HG03354 (cell line): ENCODE measurements at regions not wholly inside any gene's neighbourhood (a gene's known extent, or its start where the extent isn't known, plus 50 kb on each side); places are given as distances from the start of the nearest gene placed in this dataset.
"Not testable (repeated sequence)": the region's sequence is repeated elsewhere in the genome, so short reads cannot be mapped to it uniquely, and the experiment has no call there.

Source experiments
- ATAC-seq: cut with Tn5 transposase; IDR thresholded peaks from one replicate; pipeline ENCODE4 v1.9.1; 2021; ENCODE audit warnings: mild to moderate bottlenecking; ENCODE audit not compliant: unreplicated experiment, poor library complexity, severe bottlenecking

- no peak for ATAC-seq
These were observed 1614.0 kb upstream of the PCDH10 start for GRCh38 chr4:131534944-131535645.

- ATAC-seq = no peak
These were observed 1608.8 kb upstream of the PCDH10 start for GRCh38 chr4:131540256-131540655.

DNA sequence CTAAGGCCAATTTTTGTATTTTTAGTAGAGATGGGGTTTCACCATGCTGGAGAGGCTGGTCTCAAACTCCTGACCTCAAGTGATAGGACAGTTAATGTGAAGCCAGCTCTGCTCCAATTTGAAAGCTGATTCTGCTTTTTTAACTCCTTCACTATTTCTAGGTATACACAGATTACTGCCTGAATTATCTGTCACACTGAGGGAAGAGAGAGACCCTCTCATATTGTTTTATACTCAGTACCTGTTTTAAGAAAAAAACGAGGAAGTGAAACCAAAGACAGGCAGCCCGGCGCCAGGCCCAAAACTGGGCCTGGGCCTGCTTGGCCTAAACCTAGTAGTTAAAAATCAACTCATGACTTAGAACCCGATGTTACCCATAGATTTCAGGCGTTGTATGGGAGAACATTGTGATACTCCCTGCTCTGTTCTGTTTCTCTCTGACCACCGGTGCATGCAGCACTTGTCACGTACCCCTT is 1601.5 kb upstream of the PCDH10 start:
- peak; percentile 73 for ATAC-seq

GRCh38 chr4:131551306-131551705 is 1597.8 kb upstream of the PCDH10 start:
- no peak for ATAC-seq

- no peak for ATAC-seq
These were observed 1583.1 kb upstream of the PCDH10 start for GRCh38 chr4:131566026-131566425.

DNA sequence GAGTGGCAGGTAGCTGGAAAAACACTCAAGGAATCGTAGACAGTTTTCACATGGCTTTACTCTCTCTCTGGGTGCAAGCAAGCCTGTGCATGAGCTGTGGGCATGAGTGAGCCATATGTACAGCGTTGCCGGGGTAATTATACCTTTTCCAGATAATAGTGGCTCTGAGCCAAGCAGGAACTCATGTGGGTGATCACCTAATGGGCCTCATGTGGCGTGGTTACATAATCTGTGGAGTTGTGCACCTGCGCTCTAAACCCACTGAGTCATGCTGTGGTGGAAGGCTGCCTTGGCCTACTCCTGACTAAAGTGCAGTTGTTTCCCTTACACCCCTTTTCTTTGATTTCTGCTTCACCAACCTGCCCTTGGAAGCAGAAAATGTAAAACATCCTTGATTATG is 1564.5 kb upstream of the PCDH10 start:
- no peak for ATAC-seq

- ATAC-seq = no peak
These were observed 1554.0 kb upstream of the PCDH10 start for GRCh38 chr4:131595140-131595539.

- ATAC-seq = no peak
These were observed 1545.4 kb upstream of the PCDH10 start for GRCh38 chr4:131603705-131604104.

DNA sequence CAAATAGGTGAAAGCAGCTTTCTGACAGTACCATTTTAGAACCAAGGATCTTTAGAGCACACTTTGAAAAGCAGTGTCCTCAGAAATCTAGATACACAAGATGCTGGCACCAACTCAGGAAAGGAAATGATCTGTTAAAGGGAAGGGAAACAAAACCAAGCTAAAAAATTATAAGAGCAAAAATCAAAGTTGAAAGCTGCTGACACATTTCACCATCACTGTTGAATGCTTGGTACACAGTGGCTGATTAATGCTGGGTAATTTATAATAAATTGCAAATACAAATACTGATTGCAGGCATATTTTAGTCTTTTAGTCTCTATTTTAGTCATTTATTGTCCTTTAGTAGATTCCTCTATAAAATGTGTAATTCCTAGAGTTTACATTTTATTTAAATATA is 1540.1 kb upstream of the PCDH10 start:
- no peak for ATAC-seq

GRCh38 chr4:131610517-131610916 is 1538.6 kb upstream of the PCDH10 start:
- ATAC-seq = not testable (repeated sequence)

DNA sequence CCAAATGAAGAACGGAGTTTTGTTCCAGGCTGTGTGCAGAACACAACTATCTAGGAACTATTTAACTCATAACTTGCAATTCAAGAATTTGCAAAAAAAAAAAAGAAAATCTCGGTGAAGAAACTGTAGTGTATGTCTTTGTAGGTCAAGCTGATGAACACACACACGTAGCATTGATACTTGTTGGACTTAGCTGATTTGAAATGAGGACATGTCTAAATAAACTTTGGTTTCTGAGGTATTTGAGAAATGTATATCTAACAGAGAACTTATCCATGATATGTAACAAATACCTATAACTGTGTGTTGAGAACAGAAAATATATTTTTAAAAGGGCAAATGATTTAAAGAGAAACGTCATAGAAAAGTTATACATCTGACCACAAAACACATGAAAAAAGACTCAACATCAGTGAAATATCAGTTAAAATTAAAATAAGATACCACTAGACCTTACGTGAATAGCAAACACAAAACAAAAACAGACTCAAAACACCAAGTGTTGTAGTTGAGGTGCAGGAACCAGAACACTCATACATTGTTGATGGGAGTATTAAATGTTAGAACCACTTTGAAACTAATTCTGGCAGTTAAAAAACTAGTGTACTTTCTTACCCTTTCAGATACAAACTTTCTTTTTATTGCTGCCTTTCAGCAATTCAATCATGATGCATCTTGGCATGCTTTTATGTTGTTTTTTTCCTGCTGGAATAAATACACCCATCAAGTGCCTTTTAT is 1535.8 kb upstream of the PCDH10 start:
- peak; percentile 35 for ATAC-seq

GRCh38 chr4:131613824-131614216 is 1535.3 kb upstream of the PCDH10 start:
- ATAC-seq = peak; percentile 76

DNA sequence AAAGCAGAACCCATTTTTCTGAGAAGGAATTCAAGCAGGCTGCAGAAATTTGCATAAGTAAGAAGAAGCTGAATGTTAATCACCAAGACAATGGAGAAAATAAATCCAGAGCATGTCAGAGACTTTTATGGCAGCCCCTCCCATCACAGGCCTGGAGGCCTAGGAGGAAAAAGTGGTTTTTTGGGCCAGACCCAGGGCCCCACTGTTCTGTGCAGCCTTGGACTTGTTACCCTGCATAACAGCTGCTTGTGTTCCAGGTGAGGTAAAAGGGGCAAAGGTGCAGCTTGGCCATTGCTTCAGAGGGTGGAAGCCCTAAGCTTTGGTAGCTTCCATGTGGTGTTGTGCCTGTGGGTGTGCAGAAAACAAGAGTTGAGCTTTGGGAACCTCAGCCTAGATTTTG is 1516.2 kb upstream of the PCDH10 start:
- ATAC-seq = no peak

- no peak for ATAC-seq
These were observed 1513.9 kb upstream of the PCDH10 start for GRCh38 chr4:131635191-131635590.

GRCh38 chr4:131638781-131639180 is 1510.3 kb upstream of the PCDH10 start:
- ATAC-seq = no peak

DNA sequence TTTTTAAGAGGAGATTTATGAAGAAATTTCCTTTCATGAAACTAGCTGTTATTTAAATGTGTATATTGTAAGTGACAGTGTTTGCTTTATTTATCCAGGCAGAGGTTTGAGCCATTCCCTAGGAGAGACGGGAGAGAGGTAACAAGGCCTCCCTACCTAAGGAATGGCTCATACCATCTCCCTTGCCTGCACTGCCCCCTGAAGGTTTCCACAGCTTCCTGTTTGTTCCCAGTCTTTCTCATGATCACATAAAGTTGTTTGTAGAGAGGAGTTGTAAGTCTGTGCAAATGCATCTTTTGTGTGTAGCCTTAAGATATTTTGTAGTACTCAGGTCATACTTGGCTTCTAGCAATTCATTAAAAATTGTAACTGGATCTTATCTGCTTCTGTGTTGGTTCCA is 1504.5 kb upstream of the PCDH10 start:
- ATAC-seq = no peak

- ATAC-seq = no peak
These were observed 1499.9 kb upstream of the PCDH10 start for GRCh38 chr4:131649227-131649626.

DNA sequence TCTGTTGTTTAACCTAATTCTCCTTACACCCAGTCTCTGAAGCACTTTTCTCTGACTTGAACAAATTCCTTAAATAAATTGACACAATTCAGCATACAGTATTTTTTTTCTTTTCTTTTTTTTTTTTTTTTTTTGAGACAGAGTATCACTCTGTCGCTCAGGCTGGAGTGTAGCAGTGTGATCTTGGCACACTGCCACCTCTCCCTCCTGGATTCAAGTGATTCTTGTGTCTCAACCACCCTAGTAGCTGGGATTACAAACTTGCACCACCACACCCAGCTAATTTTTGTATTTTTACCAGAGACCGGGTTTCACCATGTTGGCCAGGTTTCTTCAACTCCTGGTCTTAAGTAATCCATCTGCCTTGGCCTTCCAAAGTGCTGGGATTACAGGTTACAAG is 1498.1 kb upstream of the PCDH10 start:
- no peak for ATAC-seq

GRCh38 chr4:131683314-131683713 is 1465.8 kb upstream of the PCDH10 start:
- ATAC-seq = not testable (repeated sequence)

DNA sequence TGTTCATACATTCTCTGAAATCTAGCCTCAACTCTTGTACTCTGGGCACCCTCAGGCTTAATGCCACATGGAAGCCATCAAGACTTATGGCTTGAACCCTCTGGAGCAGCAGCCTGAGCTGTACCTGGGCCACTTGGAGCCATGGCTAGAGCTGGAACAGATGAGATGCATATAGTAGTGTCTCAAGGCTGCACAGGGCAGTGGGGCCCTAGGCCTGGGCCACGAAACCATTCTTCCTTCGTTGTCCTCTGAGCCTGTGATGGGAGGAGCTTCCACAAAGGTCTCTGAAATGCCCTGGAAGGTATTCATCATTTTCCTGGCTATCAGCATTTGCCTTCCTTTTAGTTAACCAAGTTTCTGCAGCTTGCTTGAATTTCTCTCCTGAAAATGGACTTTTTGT is 1427.2 kb upstream of the PCDH10 start:
- ATAC-seq = no peak

GRCh38 chr4:131723069-131723468 is 1426.0 kb upstream of the PCDH10 start:
- not testable (repeated sequence) for ATAC-seq
